Hematopoietic multipotent progenitor cell treated with erythropoietin and hydrocortisone succinate and interleukin-3 and kit ligand, for 17 days (in vitro differentiated cells): ENCODE measurements at regions not wholly inside any gene's neighbourhood (a gene's known extent, or its start where the extent isn't known, plus 50 kb on each side); places are given as distances from the start of the nearest gene placed in this dataset.

Experiments
- DNase-seq: peaks from one replicate; pipeline ENCODE4 v3.0.0-alpha.2; 2015; ENCODE audit warnings: low spot score

DNA sequence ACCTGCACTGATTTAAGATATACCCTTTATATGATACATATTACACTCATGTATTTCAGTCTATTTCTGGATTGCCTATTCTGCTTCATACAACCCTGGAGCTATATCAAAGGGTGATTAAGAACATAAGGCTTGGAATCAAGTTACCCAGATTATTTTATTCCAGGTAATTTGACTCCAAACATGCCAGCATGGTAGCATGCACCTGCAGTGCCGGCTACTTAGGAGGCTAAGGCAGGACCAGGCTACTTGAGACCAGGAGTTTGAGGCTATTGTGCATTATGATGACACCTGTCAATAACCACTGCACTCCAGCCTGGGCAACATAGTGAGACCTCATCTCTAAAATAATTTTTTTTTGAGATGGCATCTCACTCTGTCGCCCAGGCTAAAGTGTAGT is 50.4 kb upstream of the NEO1 start:
- no peak for DNase-seq

DNA sequence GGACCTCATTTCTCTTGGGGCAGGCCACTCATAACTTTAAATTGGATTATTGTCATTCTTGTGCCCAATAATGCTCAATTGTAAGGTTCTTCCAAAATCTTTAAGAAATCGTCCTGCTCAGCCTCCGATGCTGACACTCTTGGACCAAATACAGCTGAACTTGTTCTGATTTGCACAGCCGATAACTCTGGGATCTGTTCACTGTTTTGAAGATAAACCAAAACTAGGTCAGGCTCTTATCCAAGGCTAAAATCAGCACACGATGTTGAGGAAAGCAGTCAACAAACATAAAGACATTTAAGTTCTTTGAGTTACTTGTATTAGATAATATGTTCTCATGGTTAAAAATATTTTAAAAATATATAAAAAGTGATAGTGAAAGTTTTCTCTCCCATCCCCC is 52.0 kb upstream of the NEO1 start:
- DNase-seq: no peak

- DNase-seq: no peak
Measured at GRCh38 chr15:72999586-72999985, 52.7 kb upstream of the NEO1 start.

GRCh38 chr15:72998681-72999466 is 53.4 kb upstream of the NEO1 start:
- DNase-seq: no peak

DNA sequence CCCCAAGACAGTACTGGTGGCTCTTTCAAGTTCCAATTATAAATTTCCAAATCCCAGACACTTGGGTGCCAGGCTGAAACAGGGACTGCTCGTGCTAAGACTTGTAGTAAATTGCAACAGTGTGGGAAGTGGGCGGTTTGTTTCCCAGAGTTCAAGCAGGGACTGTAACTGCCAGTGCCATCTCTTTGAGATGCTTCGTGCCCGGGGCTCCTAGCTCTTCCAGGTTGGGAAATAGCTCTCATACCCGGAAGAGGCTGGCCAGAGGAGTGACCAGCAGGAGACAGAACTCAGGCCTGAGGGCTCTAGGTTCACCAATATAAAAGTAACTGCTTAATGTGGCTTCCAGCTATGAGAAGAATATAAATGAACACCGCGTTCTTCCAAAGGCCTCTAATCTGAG is 54.0 kb upstream of the NEO1 start:
- DNase-seq: no peak

- no peak for DNase-seq
Measured at GRCh38 chr15:72995849-72996248, 56.4 kb upstream of the NEO1 start.

DNA sequence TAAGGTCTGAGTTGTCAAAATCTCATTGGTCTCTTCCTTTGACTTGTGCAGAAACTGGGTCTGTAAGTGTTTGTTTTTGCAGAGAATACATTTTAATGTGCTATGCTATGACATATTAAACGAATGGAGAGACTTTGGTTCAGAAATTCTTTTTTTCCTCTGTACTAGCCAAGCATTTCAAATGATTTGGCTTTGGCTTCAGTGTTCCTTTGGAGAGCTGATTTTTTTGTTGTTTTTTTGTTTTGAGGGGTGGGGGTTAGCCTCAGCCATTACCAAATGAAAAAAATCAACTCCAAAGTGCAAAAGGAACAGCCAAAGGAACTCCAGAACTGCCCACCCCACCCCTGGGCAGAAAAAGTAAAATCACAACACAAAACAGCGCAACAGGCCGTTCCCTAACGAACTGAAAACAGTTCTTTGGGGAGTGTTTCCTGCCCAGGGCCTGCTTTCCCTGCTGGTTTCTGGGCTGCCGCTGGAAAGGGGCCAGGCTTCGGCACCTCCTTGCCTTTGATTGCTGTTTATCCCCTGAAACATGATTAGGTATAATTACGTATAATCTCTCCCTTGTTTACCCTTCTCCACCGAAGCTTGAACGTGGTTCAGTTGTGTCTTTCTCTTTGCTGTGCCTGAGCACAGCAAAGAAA is 57.6 kb upstream of the NEO1 start:
- DNase-seq: no peak

- DNase-seq: no peak
Measured at GRCh38 chr15:72992841-72993252, 59.4 kb upstream of the NEO1 start.

DNA sequence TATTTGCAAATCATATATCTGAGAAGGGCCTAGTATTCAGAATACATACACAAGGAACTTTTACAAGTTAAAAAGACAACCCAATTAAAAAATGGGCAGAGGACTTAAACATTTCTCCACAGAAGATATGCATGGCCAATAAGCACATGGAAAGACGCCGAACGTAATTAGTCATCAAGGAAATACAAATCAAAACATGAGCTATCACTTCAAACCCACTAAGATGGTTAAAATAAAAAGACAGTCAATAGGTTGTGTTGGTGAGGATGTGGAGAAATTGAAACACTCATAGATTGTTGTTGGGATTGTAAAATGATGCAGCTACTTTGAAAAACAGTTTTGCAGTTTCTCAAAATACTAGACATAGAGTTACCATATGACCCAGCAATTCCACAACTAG is 61.2 kb upstream of the NEO1 start:
- DNase-seq: no peak

- DNase-seq: no peak
Measured at GRCh38 chr15:72983801-72984545, 68.3 kb upstream of the NEO1 start.

DNA sequence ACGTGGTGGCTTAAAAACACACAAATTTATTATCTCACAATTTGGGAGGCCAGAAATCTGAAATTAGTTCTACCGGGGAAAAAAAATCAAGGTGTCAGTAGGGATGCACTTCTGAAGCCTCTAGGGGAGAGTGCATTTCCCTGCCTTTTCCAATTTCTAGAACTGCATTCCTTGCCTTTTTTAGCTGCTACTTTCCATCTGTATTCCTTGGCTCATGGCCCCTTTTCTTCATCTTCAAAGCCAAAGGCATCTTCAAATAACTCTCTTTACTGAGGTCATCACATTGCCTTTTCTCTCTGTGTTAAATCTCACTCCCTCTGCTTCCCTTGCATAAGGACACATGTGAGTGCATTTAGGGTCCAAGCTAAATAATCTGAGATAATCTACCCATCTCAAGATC is 69.5 kb upstream of the NEO1 start:
- no peak for DNase-seq

DNA sequence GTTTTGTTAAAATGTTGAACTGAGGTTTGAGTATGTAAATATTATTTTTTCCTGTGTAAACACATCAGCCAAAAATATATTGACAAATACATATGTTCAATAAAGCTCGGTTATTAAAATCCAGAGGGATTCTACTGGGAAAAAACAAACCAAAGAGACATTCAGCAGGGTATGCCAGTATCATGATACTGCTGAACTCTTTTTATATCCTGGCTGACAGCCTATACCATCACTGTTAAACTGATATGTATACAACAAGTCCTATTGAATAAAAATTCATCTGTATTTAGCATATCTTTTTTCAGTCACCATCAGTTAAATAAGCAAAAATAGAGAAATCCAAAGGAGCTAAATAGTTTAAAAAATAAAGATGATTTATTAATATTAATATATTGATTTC is 71.6 kb upstream of the NEO1 start:
- no peak for DNase-seq

- no peak for DNase-seq
Measured at GRCh38 chr15:72979791-72980190, 72.5 kb upstream of the NEO1 start.

GRCh38 chr15:72979308-72979707 is 73.0 kb upstream of the NEO1 start:
- DNase-seq: no peak

GRCh38 chr15:72978223-72978622 is 74.0 kb upstream of the NEO1 start:
- no peak for DNase-seq

DNA sequence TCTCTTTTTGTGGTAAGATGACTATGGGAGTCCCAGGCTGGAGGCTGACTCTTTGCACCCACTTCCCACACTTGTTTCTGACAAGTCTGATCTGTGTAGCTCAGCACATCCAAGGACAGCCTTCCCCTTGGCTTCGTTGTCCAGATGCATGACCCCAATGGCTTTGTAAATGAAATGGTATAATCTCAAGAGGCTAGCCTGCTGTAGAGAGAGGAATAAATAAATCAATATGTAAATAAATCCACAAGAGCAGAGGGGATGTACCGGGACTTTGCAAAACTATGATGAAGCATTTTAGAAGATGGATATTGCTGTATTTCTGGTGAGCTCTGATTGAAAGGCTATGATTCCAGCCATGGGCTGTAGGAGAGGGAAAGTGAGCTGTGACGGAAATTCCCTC is 79.9 kb upstream of the NEO1 start:
- no peak for DNase-seq

DNA sequence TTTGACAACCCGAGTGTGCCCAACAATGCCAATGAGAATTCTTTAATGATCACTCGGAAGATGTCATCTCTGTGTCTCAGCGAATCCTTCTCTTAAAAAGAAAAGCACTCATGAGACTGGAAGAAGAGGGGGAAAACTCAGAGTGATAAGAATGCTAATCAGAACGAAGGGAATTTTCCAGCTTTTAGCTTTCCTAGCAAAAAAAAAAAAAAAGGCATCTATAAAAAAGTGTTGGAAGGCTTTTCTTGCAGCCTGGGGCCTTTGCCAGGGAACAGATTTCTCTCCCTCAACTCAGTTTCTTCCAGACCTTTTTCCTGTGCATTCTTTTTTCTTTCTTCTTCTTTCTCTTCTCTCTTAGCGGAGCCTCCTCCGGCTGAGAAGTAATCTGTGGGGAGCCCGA is 80.5 kb upstream of the NEO1 start:
- no peak for DNase-seq

GRCh38 chr15:72970933-72971760 is 81.1 kb upstream of the NEO1 start:
- no peak for DNase-seq

GRCh38 chr15:72968531-72968922 is 83.7 kb upstream of the NEO1 start:
- peak; percentile 16 for DNase-seq

DNA sequence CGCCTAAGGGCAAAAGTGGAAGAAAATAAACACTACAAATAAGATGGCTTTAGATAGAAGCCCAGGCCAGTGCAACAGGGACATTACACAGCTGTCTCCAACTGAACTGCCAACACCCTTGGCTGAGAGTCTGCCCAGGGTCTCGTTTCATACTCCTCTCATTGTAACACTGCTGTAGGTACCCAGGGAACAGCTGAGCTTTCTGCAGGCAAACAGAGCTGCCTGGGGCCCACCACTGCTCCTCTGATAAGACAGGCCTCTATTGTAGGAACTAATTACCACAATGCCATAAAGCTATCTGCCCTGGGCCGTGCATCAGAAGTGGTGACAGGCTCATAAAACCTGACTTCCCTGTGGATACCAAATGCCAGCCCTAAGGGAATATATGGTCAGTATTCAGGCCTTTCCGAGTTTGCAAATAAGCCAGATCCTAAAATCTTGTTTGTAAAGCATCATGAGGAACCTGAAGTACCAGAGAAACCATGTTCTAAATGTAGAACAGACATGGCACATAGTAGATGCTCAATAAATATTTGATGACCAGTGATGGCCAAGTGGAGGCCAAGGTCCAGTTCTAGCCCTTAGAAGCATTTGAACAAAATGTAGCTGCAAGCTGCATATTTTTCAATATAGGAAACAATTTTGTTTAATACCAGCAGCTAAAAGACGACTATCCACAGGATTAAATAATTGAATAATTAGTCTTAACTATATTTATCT is 84.3 kb upstream of the NEO1 start:
- no peak for DNase-seq

GRCh38 chr15:72967397-72967796 is 84.9 kb upstream of the NEO1 start:
- DNase-seq: no peak

GRCh38 chr15:72966641-72967040 is 85.6 kb upstream of the NEO1 start:
- no peak for DNase-seq
